ENCODE measurements at regions not wholly inside any gene's neighbourhood (a gene's known extent, or its start where the extent isn't known, plus 50 kb on each side); places are given as distances from the start of the nearest gene placed in this dataset.
"Not testable (repeated sequence)": the region's sequence is repeated elsewhere in the genome, so short reads cannot be mapped to it uniquely, and the experiment has no call there.

DNA sequence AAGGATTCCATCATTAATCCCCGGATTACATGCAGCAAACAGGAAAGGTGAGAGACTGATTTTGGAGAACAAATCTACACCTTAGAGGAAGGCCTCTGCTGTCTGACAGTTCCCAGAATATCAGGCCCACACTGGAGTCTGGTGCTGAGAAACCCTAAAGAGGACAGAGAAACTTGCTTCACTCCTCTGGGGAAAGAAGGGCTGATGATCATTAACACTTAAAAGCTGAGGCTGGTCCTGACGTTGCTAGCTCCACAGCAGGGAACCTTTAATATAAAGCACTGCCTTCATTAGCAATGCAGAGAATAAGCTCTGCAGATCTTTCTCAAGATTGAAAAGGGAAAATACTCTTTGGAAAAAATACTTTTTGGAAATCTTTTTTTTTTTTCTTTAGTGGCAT, 1472.4 kb upstream of the GOT2 start:
- CTCF ChIA-PET, result no interaction called here
- WGBS (ENCODE audit: missing lambda C conversion rate), result 25% methylated on average over 2 of the region's 2 CpGs
- H3K4me3 ChIP-seq, result no peak overlapping the region
- TF ChIP-seq POLR2A (IDR thresholded peaks at IDR 0.05; ENCODE audit: low read length), result no peak
- TF ChIP-seq HOXB13 (CRISPR knock-in tag; IDR thresholded peaks at IDR 0.05; ENCODE audit: low read depth), result no peak
- TF ChIP-seq MAFK (IDR thresholded peaks at IDR 0.05; ENCODE audit: partially characterized antibody), result no peak
- TF ChIP-seq RAD21 (conservative IDR thresholded peaks at IDR 0.05 in 1 of 2, IDR thresholded peaks at IDR 0.05 in 1 of 2), result no peak
- TF ChIP-seq POLR2AphosphoS2 (conservative IDR thresholded peaks at IDR 0.05; ENCODE audit: low read length), result no peak
- no peak for TF ChIP-seq CHD4 (IDR thresholded peaks at IDR 0.05; ENCODE audit: borderline replicate concordance)
- TF ChIP-seq PHF8 (IDR thresholded peaks at IDR 0.05; ENCODE audit: borderline replicate concordance, low read depth), result no peak
- TF ChIP-seq EHF (CRISPR knock-in tag; IDR thresholded peaks at IDR 0.05), result no peak
- no peak for TF ChIP-seq ZFP36 (IDR thresholded peaks at IDR 0.05; ENCODE audit: borderline replicate concordance, partially characterized antibody)
- TF ChIP-seq TP53 (CRISPR knock-in tag; IDR thresholded peaks at IDR 0.05), result no peak
- no peak for TF ChIP-seq CEBPB (IDR thresholded peaks at IDR 0.05)
- no peak for TF ChIP-seq SREBF2 (IDR thresholded peaks at IDR 0.05)
- ATAC-seq (no peak), FAIRE-seq (no peak), DNase-seq (ENCODE audit: low read depth in 1 of 2, low spot score in 1 of 2) (no peak)
- POLR2A ChIA-PET, result no interaction called here
- H3K27ac ChIP-seq, result no peak overlapping the region
- H3K4me2 ChIP-seq, result no peak overlapping the region
- H3K4me1 ChIP-seq, result no peaks in the 10 kb centered on the region
- H3K9me3 ChIP-seq, result no peaks in the 10 kb centered on the region

DNA sequence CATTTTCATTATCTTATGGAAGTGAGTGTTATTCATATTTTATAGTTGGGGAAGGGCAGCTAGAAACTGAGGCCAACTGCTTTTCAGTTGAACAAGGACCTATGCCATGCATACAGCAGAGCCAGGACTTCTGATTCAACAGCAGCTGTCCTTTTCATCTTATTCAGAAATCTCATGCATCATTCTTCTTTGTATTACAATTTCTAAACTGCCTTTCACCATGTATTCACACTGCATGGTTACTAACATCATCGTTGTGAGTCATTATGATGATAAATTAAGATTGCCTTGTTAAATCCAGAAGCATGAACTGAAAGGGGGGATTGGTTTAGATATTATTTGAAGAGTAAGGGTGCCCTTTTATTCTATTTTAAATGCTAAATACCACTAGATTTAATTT, 1470.1 kb upstream of the GOT2 start:
- FAIRE-seq (peak; percentile 67), DNase-seq (ENCODE audit: low read depth in 1 of 2, low spot score in 1 of 2) (no peak), ATAC-seq (no peak)
- H3K27ac ChIP-seq, result no peak overlapping the region
- no peak for TF ChIP-seq MAFK (IDR thresholded peaks at IDR 0.05; ENCODE audit: partially characterized antibody)
- no peak for TF ChIP-seq EHF (CRISPR knock-in tag; IDR thresholded peaks at IDR 0.05)
- WGBS (ENCODE audit: missing lambda C conversion rate), result 15% methylated on average over 1 of the region's 1 CpG
- H3K4me1 ChIP-seq, result no peaks in the 10 kb centered on the region
- no peak overlapping the region for H3K4me2 ChIP-seq
- POLR2A ChIA-PET, result no interaction called here
- H3K9me3 ChIP-seq, result no peaks in the 10 kb centered on the region
- H3K4me3 ChIP-seq, result no peak overlapping the region
- CTCF ChIA-PET, result interaction anchor here (0.6 to 1.0 kb wide), 4 partner anchors 13 to 33 kb away, joined by 3 read pairs; no protein-coding TSS in a partner anchor

DNA sequence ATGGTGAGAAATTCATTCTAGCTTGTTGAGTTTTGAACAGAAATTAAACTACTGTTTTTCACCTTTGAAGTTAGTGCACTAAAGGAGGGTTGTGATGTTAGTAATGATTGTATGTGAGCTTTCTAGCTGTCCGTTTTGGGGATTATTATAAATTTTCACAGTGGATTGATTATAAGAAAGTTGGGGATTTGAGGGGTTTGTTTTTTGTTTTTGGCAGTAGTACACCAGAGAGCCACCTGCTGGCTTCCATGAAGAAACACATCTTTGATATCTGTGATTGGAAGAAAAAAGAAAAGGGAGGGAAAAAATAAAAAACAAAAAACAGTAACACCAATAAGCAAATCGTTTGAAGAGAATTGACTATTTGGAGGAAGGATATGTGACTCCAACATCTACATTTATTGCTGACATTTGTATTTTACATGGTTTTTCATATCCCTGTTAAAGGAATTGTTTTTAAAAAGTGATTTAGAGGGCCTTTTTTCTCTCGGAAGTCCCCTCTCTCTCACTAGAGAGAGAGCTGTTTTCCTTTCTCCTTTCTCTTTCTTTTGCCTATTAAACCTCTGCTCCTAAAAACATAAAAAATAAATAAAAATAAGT, 1469.5 kb upstream of the GOT2 start:
- POLR2A ChIA-PET, result no interaction called here
- DNase-seq (ENCODE audit: low read depth in 1 of 2, low spot score in 1 of 2), result peak; percentile 5 to 22
- no peak overlapping the region for H3K4me2 ChIP-seq

DNA sequence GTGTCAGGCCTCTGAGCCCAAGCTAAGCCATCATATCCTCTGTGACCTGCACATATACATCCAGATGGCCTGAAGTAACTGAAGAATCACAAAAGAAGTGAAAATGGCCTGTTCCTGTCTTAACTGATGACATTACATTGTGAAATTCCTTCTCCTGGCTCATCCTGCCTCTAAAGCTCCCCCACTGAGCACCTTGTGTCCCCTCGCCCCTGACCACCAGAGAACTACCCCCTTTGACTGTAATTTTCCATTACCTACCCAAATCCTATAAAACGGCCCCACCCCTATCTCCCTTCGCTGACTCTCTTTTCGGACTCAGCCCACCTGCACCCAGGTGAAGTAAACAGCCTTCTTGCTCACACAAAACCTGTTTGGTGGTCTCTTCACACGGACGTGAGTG, 1466.6 kb upstream of the GOT2 start:
- H3K27ac ChIP-seq; H3K4me3 ChIP-seq; POLR2A ChIA-PET; DNase-seq (ENCODE audit: low read depth in 1 of 2, low spot score in 1 of 2); H3K9me3 ChIP-seq; H3K4me1 ChIP-seq; H3K4me2 ChIP-seq; CTCF ChIA-PET; FAIRE-seq; ATAC-seq: not testable (repeated sequence)
- 66% methylated on average over 6 of the region's 6 CpGs for WGBS (ENCODE audit: missing lambda C conversion rate)

More for the DNA sequence above, 1469.5 kb upstream of the GOT2 start:
- WGBS (ENCODE audit: missing lambda C conversion rate), result 19% methylated on average over 3 of the region's 3 CpGs
- no peaks in the 10 kb centered on the region for H3K9me3 ChIP-seq
- no peak overlapping the region for H3K27ac ChIP-seq
- no peak for ATAC-seq
- no peak overlapping the region for H3K4me3 ChIP-seq
- no peaks in the 10 kb centered on the region for H3K4me1 ChIP-seq
- no peak for FAIRE-seq
- TF ChIP-seq, protein P1, sequence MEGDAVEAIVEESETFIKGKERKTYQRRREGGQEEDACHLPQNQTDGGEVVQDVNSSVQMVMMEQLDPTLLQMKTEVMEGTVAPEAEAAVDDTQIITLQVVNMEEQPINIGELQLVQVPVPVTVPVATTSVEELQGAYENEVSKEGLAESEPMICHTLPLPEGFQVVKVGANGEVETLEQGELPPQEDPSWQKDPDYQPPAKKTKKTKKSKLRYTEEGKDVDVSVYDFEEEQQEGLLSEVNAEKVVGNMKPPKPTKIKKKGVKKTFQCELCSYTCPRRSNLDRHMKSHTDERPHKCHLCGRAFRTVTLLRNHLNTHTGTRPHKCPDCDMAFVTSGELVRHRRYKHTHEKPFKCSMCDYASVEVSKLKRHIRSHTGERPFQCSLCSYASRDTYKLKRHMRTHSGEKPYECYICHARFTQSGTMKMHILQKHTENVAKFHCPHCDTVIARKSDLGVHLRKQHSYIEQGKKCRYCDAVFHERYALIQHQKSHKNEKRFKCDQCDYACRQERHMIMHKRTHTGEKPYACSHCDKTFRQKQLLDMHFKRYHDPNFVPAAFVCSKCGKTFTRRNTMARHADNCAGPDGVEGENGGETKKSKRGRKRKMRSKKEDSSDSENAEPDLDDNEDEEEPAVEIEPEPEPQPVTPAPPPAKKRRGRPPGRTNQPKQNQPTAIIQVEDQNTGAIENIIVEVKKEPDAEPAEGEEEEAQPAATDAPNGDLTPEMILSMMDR (IDR thresholded peaks at IDR 0.05), result peak; percentile 65
- TF ChIP-seq MAFK (IDR thresholded peaks at IDR 0.05; ENCODE audit: partially characterized antibody), result peak; percentile 76
- TF ChIP-seq CEBPB (IDR thresholded peaks at IDR 0.05), result no peak
- no peak for TF ChIP-seq JUNB (IDR thresholded peaks at IDR 0.05)
- no peak for TF ChIP-seq POLR2A (IDR thresholded peaks at IDR 0.05; ENCODE audit: low read length)
- TF ChIP-seq, protein P2, sequence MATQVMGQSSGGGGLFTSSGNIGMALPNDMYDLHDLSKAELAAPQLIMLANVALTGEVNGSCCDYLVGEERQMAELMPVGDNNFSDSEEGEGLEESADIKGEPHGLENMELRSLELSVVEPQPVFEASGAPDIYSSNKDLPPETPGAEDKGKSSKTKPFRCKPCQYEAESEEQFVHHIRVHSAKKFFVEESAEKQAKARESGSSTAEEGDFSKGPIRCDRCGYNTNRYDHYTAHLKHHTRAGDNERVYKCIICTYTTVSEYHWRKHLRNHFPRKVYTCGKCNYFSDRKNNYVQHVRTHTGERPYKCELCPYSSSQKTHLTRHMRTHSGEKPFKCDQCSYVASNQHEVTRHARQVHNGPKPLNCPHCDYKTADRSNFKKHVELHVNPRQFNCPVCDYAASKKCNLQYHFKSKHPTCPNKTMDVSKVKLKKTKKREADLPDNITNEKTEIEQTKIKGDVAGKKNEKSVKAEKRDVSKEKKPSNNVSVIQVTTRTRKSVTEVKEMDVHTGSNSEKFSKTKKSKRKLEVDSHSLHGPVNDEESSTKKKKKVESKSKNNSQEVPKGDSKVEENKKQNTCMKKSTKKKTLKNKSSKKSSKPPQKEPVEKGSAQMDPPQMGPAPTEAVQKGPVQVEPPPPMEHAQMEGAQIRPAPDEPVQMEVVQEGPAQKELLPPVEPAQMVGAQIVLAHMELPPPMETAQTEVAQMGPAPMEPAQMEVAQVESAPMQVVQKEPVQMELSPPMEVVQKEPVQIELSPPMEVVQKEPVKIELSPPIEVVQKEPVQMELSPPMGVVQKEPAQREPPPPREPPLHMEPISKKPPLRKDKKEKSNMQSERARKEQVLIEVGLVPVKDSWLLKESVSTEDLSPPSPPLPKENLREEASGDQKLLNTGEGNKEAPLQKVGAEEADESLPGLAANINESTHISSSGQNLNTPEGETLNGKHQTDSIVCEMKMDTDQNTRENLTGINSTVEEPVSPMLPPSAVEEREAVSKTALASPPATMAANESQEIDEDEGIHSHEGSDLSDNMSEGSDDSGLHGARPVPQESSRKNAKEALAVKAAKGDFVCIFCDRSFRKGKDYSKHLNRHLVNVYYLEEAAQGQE (IDR thresholded peaks at IDR 0.05), result no peak
- no peak for TF ChIP-seq SREBF2 (IDR thresholded peaks at IDR 0.05)
- no peak for TF ChIP-seq ZFP36 (IDR thresholded peaks at IDR 0.05; ENCODE audit: borderline replicate concordance, partially characterized antibody)
- TF ChIP-seq NFE2L2 (conservative IDR thresholded peaks at IDR 0.05; ENCODE audit: low read length), result no peak
- no peak for TF ChIP-seq KDM1A (IDR thresholded peaks at IDR 0.05; ENCODE audit: low read depth)
- peak; percentile 77 for TF ChIP-seq SMC3 (IDR thresholded peaks at IDR 0.05)
- TF ChIP-seq PHF8 (IDR thresholded peaks at IDR 0.05; ENCODE audit: borderline replicate concordance, low read depth), result no peak
- peak; percentile 55 to 67; a peak in 4 of 5 replicates for TF ChIP-seq RAD21 (conservative IDR thresholded peaks at IDR 0.05 in 1 of 2, IDR thresholded peaks at IDR 0.05 in 1 of 2)
- no peak for TF ChIP-seq FOSL2 (IDR thresholded peaks at IDR 0.05)
- TF ChIP-seq FOSL2 (CRISPR knock-in tag; IDR thresholded peaks at IDR 0.05), result no peak
- CTCF ChIA-PET, result interaction anchor here (0.6 to 1.2 kb wide), 9 partner anchors 8 to 1343 kb away, joined by 3 to 4 read pairs (median 3); no protein-coding TSS in a partner anchor
